Heart left ventricle (tissue), 16 donors: ENCODE measurements at regions not wholly inside any gene's neighbourhood (a gene's known extent, or its start where the extent isn't known, plus 50 kb on each side); places are given as distances from the start of the nearest gene placed in this dataset.

Experiments
- ATAC-seq, 4 donors: fragments of 200-7000 bp; cut with Tn5 transposase; one replicate each; pipeline ENCODE4 v1.9.1; 2020 to 2022; ENCODE audit warnings: moderate library complexity in 4 of 4, mild to moderate bottlenecking in 3 of 4, moderate number of reproducible peaks in 1 of 4
- DNase-seq, 5 donors: peaks; one replicate each; pipeline ENCODE4 v3.0.0-alpha.2; 2020
- H3K27ac ChIP-seq, 12 donors: fragments of 200-600 bp; sonication (generic) in 4 of 12; one replicate each; pipeline versions ENCODE4 v1.5.0 to v1.8.0; 2016 to 2022; ENCODE audit warnings: mild to moderate bottlenecking in 2 of 12
- H3K27me3 ChIP-seq, 9 donors: fragments of 200-600 bp; sonication (generic) in 2 of 9; one replicate each; pipeline versions ENCODE4 v1.5.1 to v1.8.0; 2016 to 2022; ENCODE audit warnings: mild to moderate bottlenecking in 3 of 9
- H3K36me3 ChIP-seq, 9 donors: fragments of 200-600 bp; sonication (generic) in 2 of 9; one replicate each; pipeline versions ENCODE4 v1.5.0 to v1.8.0; 2018 to 2022; ENCODE audit warnings: mild to moderate bottlenecking in 2 of 9
- H3K4me1 ChIP-seq, 12 donors: fragments of 200-600 bp; sonication (generic) in 4 of 12; one replicate each; pipeline versions ENCODE4 v1.5.0 to v1.8.0; 2016 to 2022; ENCODE audit warnings: mild to moderate bottlenecking in 3 of 12
- H3K4me3 ChIP-seq, 12 donors: fragments of 200-600 bp; sonication (generic) in 4 of 12; one replicate each; pipeline versions ENCODE4 v1.5.0 to v1.8.0; 2017 to 2022; ENCODE audit warnings: mild to moderate bottlenecking in 9 of 12, moderate library complexity in 4 of 12
- H3K9me3 ChIP-seq, 12 donors: fragments of 200-600 bp; sonication (generic) in 4 of 12; one replicate each; pipeline versions ENCODE4 v1.5.0 to v1.8.0; 2016 to 2022; ENCODE audit warnings: mild to moderate bottlenecking in 1 of 12
- CTCF ChIP-seq, 12 donors: fragments of 200-600 bp; sonication (generic) in 4 of 12; IDR thresholded peaks; one replicate each; pipeline versions ENCODE4 v1.5.0 to v1.8.0; 2018 to 2022; ENCODE audit warnings: antibody characterized with exemption in 12 of 12, mild to moderate bottlenecking in 5 of 12
- POLR2A ChIP-seq, 2 donors: fragments of 450-650 bp; IDR thresholded peaks; one replicate each; pipeline ENCODE4 v1.6.1; 2017; ENCODE audit warnings: antibody characterized with exemption in 2 of 2, mild to moderate bottlenecking in 2 of 2, moderate library complexity in 2 of 2
- WGBS, 4 donors: extraction: QIAGEN DNeasy Blood & Tissue Kit in 2 of 4; methylation state at CpG; one replicate each; pipeline versions ENCODE4 v1.1.5 to v1.1.7; 2013 to 2018; 5-methylcytosine and 5-hydroxymethylcytosine counted together
- intact Hi-C, 10 donors: fragments of 100-400 bp; cut with DNase I; formaldehyde crosslinking; loops; one replicate each; pipeline versions ENCODE4 v1.11.1 to v1.14.2; 2022
- donor health status: ischemic (EF 13 %, LVEDD 7.1; RV severe dilation, severe dysfunction).
- donor health status: healthy with polysubstance abuse.
- donor health status: DM: no; HTN: yes; CAD: no.
- donor health status: DM: no; HTN: no; CAD: no.
- donor health status: ischemic (EF 25% LVEDD 6.9; RV normal size, moderate dysfunction).
- donor health status: ischemic (EF 25% LVEDD 5.7; RV mildly dilated, moderate dysfunction).
- donor health status: healthy.
- donor health status: DM: yes; HTN: yes; CAD: no.
- donor health status: ischemic (EF 35%, LVEDD 5.7; RV mildly dilated, moderate dysfunction).
- donor health status: nonischemic (EF 11% LVEDD 7.7; RV severe dilation, severe dysfunction).
- donor health status: DM: yes; HTN: yes; CAD: no.
- donor health status: PGD.
- donor health status: ischemic (EF 29% LVEDD 5.4; RV normal size, mild dysfunction).
- donor health status: nonischemic (EF 23%, LVEDD 6.1; RV moderate dilation, normal function).

GRCh38 chr14:101060171-101060601 lies 156.7 kb upstream of the RTL1 start:
- H3K4me3 ChIP-seq = no peak overlapping the region
- DNase-seq (peak in 2 of 5 donors; percentile 5 to 28), ATAC-seq (no peak)
- H3K4me1 ChIP-seq = no peaks in the 10 kb centered on the region
- peaks cover 0 to 3% (median 0%) of the 10 kb centered on the region in 9 donors for H3K36me3 ChIP-seq
- H3K27ac ChIP-seq = no peak overlapping the region
- H3K9me3 ChIP-seq = peaks cover 0 to 5% (median 0%) of the 10 kb centered on the region in 12 donors
- no peak for TF ChIP-seq CTCF (IDR thresholded peaks at IDR 0.05)
- TF ChIP-seq POLR2A (IDR thresholded peaks at IDR 0.05) = no peak
- WGBS, 4 donors = 91 to 94% (median 93%) methylated on average over 19 of the region's 19 CpGs
- intact Hi-C loops = no loop called here
- peaks cover 0 to 6% (median 0%) of the 10 kb centered on the region in 9 donors for H3K27me3 ChIP-seq

GRCh38 chr14:101061411-101062064 lies 158.0 kb upstream of the RTL1 start:
- WGBS, 4 donors = 86 to 91% (median 89%) methylated on average over 15 to 18 of the region's 18 CpGs
- peaks cover 0 to 5% (median 0%) of the 10 kb centered on the region in 12 donors for H3K9me3 ChIP-seq
- no peak overlapping the region for H3K27ac ChIP-seq
- H3K4me3 ChIP-seq = no peak overlapping the region
- H3K4me1 ChIP-seq = no peaks in the 10 kb centered on the region
- DNase-seq (peak in 1 of 5 donors; percentile 29), ATAC-seq (no peak)
- intact Hi-C loops = no loop called here
- H3K36me3 ChIP-seq = peaks cover 0 to 3% (median 0%) of the 10 kb centered on the region in 9 donors
- TF ChIP-seq CTCF (IDR thresholded peaks at IDR 0.05) (no peak), POLR2A (IDR thresholded peaks at IDR 0.05) (no peak)
- peaks cover 0 to 6% (median 0%) of the 10 kb centered on the region in 9 donors for H3K27me3 ChIP-seq

- DNase-seq = peak in 1 of 5 donors; percentile 10
- no peaks in the 10 kb centered on the region for H3K4me1 ChIP-seq
- 87 to 89% (median 88%) methylated on average over 16 to 19 of the region's 19 CpGs for WGBS, 4 donors
Measured at GRCh38 chr14:101062065-101062450, 158.5 kb upstream of the RTL1 start.

More at GRCh38 chr14:101062065-101062450, 158.5 kb upstream of the RTL1 start:
- TF ChIP-seq CTCF (IDR thresholded peaks at IDR 0.05) = no peak
- TF ChIP-seq POLR2A (IDR thresholded peaks at IDR 0.05) = no peak
- Histone ChIP-seq H3K4me3 (no peak overlapping the region), H3K36me3 (peaks cover 0 to 3% (median 0%) of the 10 kb centered on the region in 9 donors), H3K9me3 (peaks cover 0 to 5% (median 0%) of the 10 kb centered on the region in 12 donors), H3K27me3 (peaks cover 0 to 6% (median 0%) of the 10 kb centered on the region in 9 donors), H3K27ac (no peak overlapping the region)
- ATAC-seq = no peak
- intact Hi-C loops = no loop called here
